ENCODE measurements at regions not wholly inside any gene's neighbourhood (a gene's known extent, or its start where the extent isn't known, plus 50 kb on each side); places are given as distances from the start of the nearest gene placed in this dataset.
"Not testable (repeated sequence)": the region's sequence is repeated elsewhere in the genome, so short reads cannot be mapped to it uniquely, and the experiment has no call there.

DNA sequence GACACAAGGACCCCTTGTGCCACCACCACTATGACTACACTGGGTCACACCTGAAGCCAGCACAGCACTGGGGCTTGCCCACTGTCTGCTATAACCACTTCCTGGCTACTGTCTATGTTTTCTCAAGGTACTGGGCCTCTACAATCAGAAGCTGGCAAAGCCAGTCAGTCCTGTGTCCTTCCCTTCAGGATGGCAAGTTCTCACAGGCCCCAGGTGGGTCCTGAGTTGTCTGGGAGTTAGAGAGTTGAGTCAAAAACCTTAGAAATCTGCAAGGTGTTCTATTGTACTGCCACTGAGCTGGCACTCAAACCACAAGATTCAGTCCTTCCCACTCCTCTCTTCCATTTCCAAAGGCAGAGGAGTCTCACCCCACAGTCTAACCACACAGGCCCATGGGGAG lies 705.5 kb downstream of the IPMK start:
- Histone ChIP-seq H3K79me2 (ENCODE audit: insufficient read depth, low read depth) (no peaks in the 10 kb centered on the region), H2AFZ (ENCODE audit: low read depth) (no peak overlapping the region), H3K27me3 (ENCODE audit: insufficient read depth, low read depth) (no peaks in the 10 kb centered on the region), H3K4me2 (no peak overlapping the region), H3K4me1 (ENCODE audit: low read depth, poor library complexity, severe bottlenecking) (no peaks in the 10 kb centered on the region), H3K9ac (no peak overlapping the region), H3K4me3 (IDR thresholded peaks at IDR 0.05; ENCODE audit: insufficient read depth, low read depth, low read length) (no peak overlapping the region), H4K20me1 (ENCODE audit: insufficient read depth) (no peaks in the 10 kb centered on the region), H3K36me3 (ENCODE audit: insufficient read depth) (no peaks in the 10 kb centered on the region), H3K27ac (no peak overlapping the region)
- TF ChIP-seq, protein P1, sequence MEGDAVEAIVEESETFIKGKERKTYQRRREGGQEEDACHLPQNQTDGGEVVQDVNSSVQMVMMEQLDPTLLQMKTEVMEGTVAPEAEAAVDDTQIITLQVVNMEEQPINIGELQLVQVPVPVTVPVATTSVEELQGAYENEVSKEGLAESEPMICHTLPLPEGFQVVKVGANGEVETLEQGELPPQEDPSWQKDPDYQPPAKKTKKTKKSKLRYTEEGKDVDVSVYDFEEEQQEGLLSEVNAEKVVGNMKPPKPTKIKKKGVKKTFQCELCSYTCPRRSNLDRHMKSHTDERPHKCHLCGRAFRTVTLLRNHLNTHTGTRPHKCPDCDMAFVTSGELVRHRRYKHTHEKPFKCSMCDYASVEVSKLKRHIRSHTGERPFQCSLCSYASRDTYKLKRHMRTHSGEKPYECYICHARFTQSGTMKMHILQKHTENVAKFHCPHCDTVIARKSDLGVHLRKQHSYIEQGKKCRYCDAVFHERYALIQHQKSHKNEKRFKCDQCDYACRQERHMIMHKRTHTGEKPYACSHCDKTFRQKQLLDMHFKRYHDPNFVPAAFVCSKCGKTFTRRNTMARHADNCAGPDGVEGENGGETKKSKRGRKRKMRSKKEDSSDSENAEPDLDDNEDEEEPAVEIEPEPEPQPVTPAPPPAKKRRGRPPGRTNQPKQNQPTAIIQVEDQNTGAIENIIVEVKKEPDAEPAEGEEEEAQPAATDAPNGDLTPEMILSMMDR (conservative IDR thresholded peaks at IDR 0.05; ENCODE audit: low read depth, low read length): no peak

DNA sequence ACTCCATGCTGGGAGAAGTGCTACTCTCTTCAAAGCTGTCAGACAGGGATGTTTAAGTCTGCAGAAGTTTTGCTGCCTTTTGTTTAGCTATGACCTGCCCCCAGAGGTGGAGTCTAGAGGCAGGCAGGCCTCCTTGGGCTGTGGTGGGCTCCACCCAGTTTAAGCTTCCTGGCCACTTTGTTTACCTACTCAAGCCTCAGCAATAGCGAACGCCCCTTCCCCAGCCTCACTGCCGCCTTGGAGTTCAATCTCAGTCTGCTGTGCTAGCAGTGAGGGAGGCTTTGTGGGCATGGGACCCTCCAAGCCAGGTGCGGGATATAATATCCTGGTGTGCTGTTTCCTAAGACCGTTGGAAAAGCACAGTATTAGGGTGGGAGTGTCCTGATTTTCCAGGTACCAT lies 715.9 kb downstream of the IPMK start:
- H3K4me2 ChIP-seq; H3K27ac ChIP-seq; H3K36me3 ChIP-seq (ENCODE audit: insufficient read depth); H2AFZ ChIP-seq (ENCODE audit: low read depth); H3K27me3 ChIP-seq (ENCODE audit: insufficient read depth, low read depth); H3K4me3 ChIP-seq (IDR thresholded peaks at IDR 0.05; ENCODE audit: insufficient read depth, low read depth, low read length); H3K79me2 ChIP-seq (ENCODE audit: insufficient read depth, low read depth); H3K9ac ChIP-seq; H3K4me1 ChIP-seq (ENCODE audit: low read depth, poor library complexity, severe bottlenecking); H4K20me1 ChIP-seq (ENCODE audit: insufficient read depth): not testable (repeated sequence)

DNA sequence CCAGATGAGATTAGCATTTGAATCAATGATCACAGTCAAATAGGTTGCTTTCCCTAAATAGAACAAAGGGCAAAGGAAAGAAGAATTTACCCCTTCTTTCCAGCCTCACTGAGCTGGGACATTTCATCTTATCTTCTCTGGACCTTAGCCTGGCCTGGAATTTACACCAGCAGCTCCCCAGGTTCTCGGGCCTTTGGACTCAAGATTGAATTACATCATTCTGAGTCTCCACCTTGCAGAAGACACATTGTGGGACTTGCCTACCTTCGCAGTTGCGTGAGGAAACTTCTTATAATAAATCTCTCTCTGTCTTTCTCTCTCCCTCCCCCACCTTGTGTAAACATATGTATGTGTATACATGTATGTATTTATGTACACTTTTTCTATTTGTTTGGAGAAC lies 732.4 kb downstream of the IPMK start:
- Histone ChIP-seq H3K36me3 (ENCODE audit: insufficient read depth) (no peaks in the 10 kb centered on the region), H2AFZ (ENCODE audit: low read depth) (no peak overlapping the region), H3K4me3 (IDR thresholded peaks at IDR 0.05; ENCODE audit: insufficient read depth, low read depth, low read length) (no peak overlapping the region), H3K4me1 (ENCODE audit: low read depth, poor library complexity, severe bottlenecking) (no peaks in the 10 kb centered on the region), H3K27me3 (ENCODE audit: insufficient read depth, low read depth) (no peaks in the 10 kb centered on the region), H3K4me2 (no peak overlapping the region), H3K9ac (no peak overlapping the region), H4K20me1 (ENCODE audit: insufficient read depth) (no peaks in the 10 kb centered on the region), H3K79me2 (ENCODE audit: insufficient read depth, low read depth) (no peaks in the 10 kb centered on the region), H3K27ac (no peak overlapping the region)
- TF ChIP-seq, protein P1 (conservative IDR thresholded peaks at IDR 0.05; ENCODE audit: low read depth, low read length): no peak

DNA sequence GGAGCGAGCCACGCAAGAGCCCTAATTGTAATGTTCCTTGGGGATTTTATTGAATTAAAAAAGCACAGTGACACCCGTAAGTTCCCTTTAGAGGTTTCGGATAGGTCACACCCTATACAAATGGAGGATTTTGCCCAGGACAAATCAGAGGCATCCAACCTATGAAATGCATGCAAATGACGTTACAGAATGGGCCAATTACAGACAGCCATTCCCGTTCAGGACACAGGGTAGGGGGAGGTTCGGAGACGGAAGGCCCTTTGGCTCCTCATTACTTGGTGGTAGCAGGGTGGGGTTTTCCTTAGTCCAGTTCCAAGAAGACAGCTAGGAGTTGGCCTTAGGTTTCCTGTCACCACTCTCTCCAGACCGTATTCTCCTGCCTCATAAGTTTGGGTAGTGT lies 754.1 kb downstream of the IPMK start:
- Histone ChIP-seq H3K36me3 (ENCODE audit: insufficient read depth) (no peaks in the 10 kb centered on the region), H3K27ac (no peak overlapping the region), H3K27me3 (ENCODE audit: insufficient read depth, low read depth) (no peaks in the 10 kb centered on the region), H3K4me1 (ENCODE audit: low read depth, poor library complexity, severe bottlenecking) (no peaks in the 10 kb centered on the region), H3K4me2 (no peak overlapping the region), H3K9ac (no peak overlapping the region), H4K20me1 (ENCODE audit: insufficient read depth) (no peaks in the 10 kb centered on the region), H2AFZ (ENCODE audit: low read depth) (no peak overlapping the region), H3K79me2 (ENCODE audit: insufficient read depth, low read depth) (no peaks in the 10 kb centered on the region), H3K4me3 (IDR thresholded peaks at IDR 0.05; ENCODE audit: insufficient read depth, low read depth, low read length) (no peak overlapping the region)
- TF ChIP-seq, protein P1 (conservative IDR thresholded peaks at IDR 0.05; ENCODE audit: low read depth, low read length): no peak

DNA sequence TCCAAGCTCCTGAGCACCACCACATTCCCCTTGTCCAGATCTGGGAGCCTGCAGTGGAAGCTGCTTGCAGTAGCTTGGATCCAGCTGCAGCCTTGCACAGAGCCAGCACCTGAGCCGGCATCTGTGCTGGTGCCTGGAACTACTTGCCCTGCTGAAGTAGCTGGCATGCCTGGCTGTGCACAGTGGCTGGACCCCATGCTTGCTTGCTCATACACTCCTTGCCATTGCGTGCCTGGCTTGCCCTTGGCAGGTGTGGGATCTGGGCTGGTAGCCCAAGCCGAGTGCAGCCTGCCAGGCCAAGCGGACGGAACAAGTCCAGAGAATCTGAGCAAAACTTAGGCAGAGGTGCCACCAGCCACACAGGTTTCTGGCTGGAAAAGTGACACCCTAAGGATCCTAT lies 759.9 kb downstream of the IPMK start:
- no peaks in the 10 kb centered on the region for H3K36me3 ChIP-seq (ENCODE audit: insufficient read depth)
- TF ChIP-seq, protein P1 (conservative IDR thresholded peaks at IDR 0.05; ENCODE audit: low read depth, low read length): no peak
- H4K20me1 ChIP-seq (ENCODE audit: insufficient read depth): no peaks in the 10 kb centered on the region
- no peaks in the 10 kb centered on the region for H3K79me2 ChIP-seq (ENCODE audit: insufficient read depth, low read depth)
- H3K9ac ChIP-seq: no peak overlapping the region
- H3K27me3 ChIP-seq (ENCODE audit: insufficient read depth, low read depth): no peaks in the 10 kb centered on the region
- H2AFZ ChIP-seq (ENCODE audit: low read depth): no peak overlapping the region
- H3K4me3 ChIP-seq (IDR thresholded peaks at IDR 0.05; ENCODE audit: insufficient read depth, low read depth, low read length): no peak overlapping the region
- H3K4me1 ChIP-seq (ENCODE audit: low read depth, poor library complexity, severe bottlenecking): no peaks in the 10 kb centered on the region
- H3K4me2 ChIP-seq: no peak overlapping the region
- H3K27ac ChIP-seq: no peak overlapping the region

Measured in KMS-11 (cell line).